Natural killer cell (primary cell): ENCODE measurements at regions not wholly inside any gene's neighbourhood (a gene's known extent, or its start where the extent isn't known, plus 50 kb on each side); places are given as distances from the start of the nearest gene placed in this dataset.
"Not testable (repeated sequence)": the region's sequence is repeated elsewhere in the genome, so short reads cannot be mapped to it uniquely, and the experiment has no call there.

ENCODE experiments used
- ATAC-seq, 3 donors: fragments of 150-1000 bp in 2 of 3; fragments of 200-7000 bp in 1 of 3; cut with Tn5 transposase; 1 replicate in 1 of 3; 2 replicates in 2 of 3; pipeline ENCODE4 v1.10.0; 2021; ENCODE audit warnings: mild to moderate bottlenecking in 2 of 3, moderate library complexity in 2 of 3
- DNase-seq, 2 donors: peaks; one replicate each; pipeline versions ENCODE4 v3.0.0 to v3.0.0-alpha.2; 2013 to 2021; ENCODE audit warnings: mixed read lengths in 1 of 2
- H3K27ac ChIP-seq: one replicate; pipeline ENCODE4 v1.5.1; 2013; ENCODE audit warnings: mild to moderate bottlenecking, low read length
- H3K27me3 ChIP-seq: one replicate; pipeline ENCODE4 v1.6.1; 2013; ENCODE audit warnings: low read length; ENCODE audit not compliant: control insufficient read depth, insufficient read depth
- H3K36me3 ChIP-seq: one replicate; pipeline ENCODE4 v1.6.1; 2013; ENCODE audit warnings: low read length; ENCODE audit not compliant: control insufficient read depth, insufficient read depth
- H3K4me1 ChIP-seq: one replicate; pipeline ENCODE4 v1.6.1; 2013; ENCODE audit warnings: low read length; ENCODE audit not compliant: control insufficient read depth, insufficient read depth
- H3K4me3 ChIP-seq: one replicate; pipeline ENCODE4 v1.5.1; 2013; ENCODE audit warnings: low read length
- H3K9me3 ChIP-seq: one replicate; pipeline ENCODE4 v1.6.1; 2013; ENCODE audit warnings: low read length; ENCODE audit not compliant: control insufficient read depth, insufficient read depth
- H3K27ac Mint-ChIP-seq, 2 donors: one replicate each; pipeline ENCODE4 v1.8.0; 2022; ENCODE audit warnings: mild to moderate bottlenecking in 2 of 2, mixed read lengths in 2 of 2, moderate library complexity in 1 of 2
- H3K27me3 Mint-ChIP-seq, 2 donors: one replicate each; pipeline ENCODE4 v1.8.0; 2022; ENCODE audit warnings: low read depth in 2 of 2, mixed read lengths in 2 of 2
- H3K36me3 Mint-ChIP-seq: one replicate; pipeline ENCODE4 v1.8.0; 2022; ENCODE audit warnings: mixed read lengths
- H3K4me1 Mint-ChIP-seq, 2 donors: one replicate each; pipeline ENCODE4 v1.8.0; 2022; ENCODE audit warnings: mixed read lengths in 2 of 2
- H3K4me3 Mint-ChIP-seq: one replicate; pipeline ENCODE4 v1.8.0; 2022; ENCODE audit warnings: mild to moderate bottlenecking, moderate library complexity, mixed read lengths
- H3K9me3 Mint-ChIP-seq, 2 donors: one replicate each; pipeline ENCODE4 v1.8.0; 2022; ENCODE audit warnings: mixed read lengths in 2 of 2
- WGBS: methylation state at CpG from one replicate; pipeline ENCODE4 v1.1.7; 2013; ENCODE audit warnings: missing lambda C conversion rate; ENCODE audit not compliant: insufficient coverage; 5-methylcytosine and 5-hydroxymethylcytosine counted together
- intact Hi-C: fragments of 100-400 bp; cut with micrococcal nuclease; formaldehyde crosslinking; loops from one replicate; pipeline ENCODE4 v1.14.2; 2022
- TF ChIP-seq, protein P1 (sequence below): fragments of 200-600 bp; IDR thresholded peaks from one replicate; pipeline ENCODE4 v1.8.0; 2022; ENCODE audit warnings: antibody characterized with exemption

GRCh38 chr3:48068886-48069285 is 52.7 kb upstream of the MAP4 start:
- Mint-ChIP-seq H3K4me3 (no peak overlapping the region), H3K9me3 (no peaks in the 10 kb centered on the region), H3K27ac (no peak overlapping the region), H3K36me3 (no peaks in the 10 kb centered on the region), H3K27me3 (no peaks in the 10 kb centered on the region), H3K4me1 (peaks cover 14 to 17% of the 10 kb centered on the region in 2 donors)
- DNase-seq (no peak), ATAC-seq (no peak)
- Histone ChIP-seq H3K36me3 (no peaks in the 10 kb centered on the region), H3K4me1 (no peaks in the 10 kb centered on the region), H3K4me3 (no peak overlapping the region), H3K27me3 (no peaks in the 10 kb centered on the region), H3K9me3 (no peaks in the 10 kb centered on the region), H3K27ac (no peak overlapping the region)
- TF ChIP-seq, protein P1, sequence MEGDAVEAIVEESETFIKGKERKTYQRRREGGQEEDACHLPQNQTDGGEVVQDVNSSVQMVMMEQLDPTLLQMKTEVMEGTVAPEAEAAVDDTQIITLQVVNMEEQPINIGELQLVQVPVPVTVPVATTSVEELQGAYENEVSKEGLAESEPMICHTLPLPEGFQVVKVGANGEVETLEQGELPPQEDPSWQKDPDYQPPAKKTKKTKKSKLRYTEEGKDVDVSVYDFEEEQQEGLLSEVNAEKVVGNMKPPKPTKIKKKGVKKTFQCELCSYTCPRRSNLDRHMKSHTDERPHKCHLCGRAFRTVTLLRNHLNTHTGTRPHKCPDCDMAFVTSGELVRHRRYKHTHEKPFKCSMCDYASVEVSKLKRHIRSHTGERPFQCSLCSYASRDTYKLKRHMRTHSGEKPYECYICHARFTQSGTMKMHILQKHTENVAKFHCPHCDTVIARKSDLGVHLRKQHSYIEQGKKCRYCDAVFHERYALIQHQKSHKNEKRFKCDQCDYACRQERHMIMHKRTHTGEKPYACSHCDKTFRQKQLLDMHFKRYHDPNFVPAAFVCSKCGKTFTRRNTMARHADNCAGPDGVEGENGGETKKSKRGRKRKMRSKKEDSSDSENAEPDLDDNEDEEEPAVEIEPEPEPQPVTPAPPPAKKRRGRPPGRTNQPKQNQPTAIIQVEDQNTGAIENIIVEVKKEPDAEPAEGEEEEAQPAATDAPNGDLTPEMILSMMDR: no peak
- WGBS: no CpG with 5 or more reads among the region's 1 CpG
- intact Hi-C loops: no loop called here

- intact Hi-C loops, ATAC-seq, H3K4me3 Mint-ChIP-seq, H3K4me1 ChIP-seq, H3K27ac ChIP-seq, DNase-seq, H3K27me3 ChIP-seq, H3K36me3 Mint-ChIP-seq, H3K4me3 ChIP-seq, H3K27me3 Mint-ChIP-seq, H3K9me3 Mint-ChIP-seq, H3K9me3 ChIP-seq, H3K27ac Mint-ChIP-seq, H3K36me3 ChIP-seq: not testable (repeated sequence)
- H3K4me1 Mint-ChIP-seq: peaks cover 19 to 22% of the 10 kb centered on the region in 2 donors
- WGBS: 99% methylated on average over 10 of the region's 10 CpGs
Measured at GRCh38 chr3:48068320-48068719, 52.1 kb upstream of the MAP4 start.

- Mint-ChIP-seq H3K9me3 (no peaks in the 10 kb centered on the region), H3K36me3 (no peaks in the 10 kb centered on the region), H3K4me1 (peaks cover 20 to 23% of the 10 kb centered on the region in 2 donors), H3K27ac (no peak overlapping the region), H3K4me3 (no peak overlapping the region), H3K27me3 (no peaks in the 10 kb centered on the region)
- intact Hi-C loops: no loop called here
- no peak for ATAC-seq
- no peak for DNase-seq
- TF ChIP-seq, protein P1: no peak
- Histone ChIP-seq H3K9me3 (no peaks in the 10 kb centered on the region), H3K4me1 (no peaks in the 10 kb centered on the region), H3K27me3 (no peaks in the 10 kb centered on the region), H3K4me3 (no peak overlapping the region), H3K36me3 (no peaks in the 10 kb centered on the region), H3K27ac (no peak overlapping the region)
- WGBS: 100% methylated on average over 4 of the region's 4 CpGs
Measured at GRCh38 chr3:48067271-48067670, 51.1 kb upstream of the MAP4 start.
